GM23248 (cell line): ENCODE measurements at regions not wholly inside any gene's neighbourhood (a gene's known extent, or its start where the extent isn't known, plus 50 kb on each side); places are given as distances from the start of the nearest gene placed in this dataset.

Source experiments
- DNase-seq: peaks from one replicate; pipeline ENCODE4 v3.0.0-alpha.2; 2015
- H2AFZ ChIP-seq: fragments of 200-600 bp; sonication (generic); 2 replicates; pipeline ENCODE4 v1.6.1; 2016; ENCODE audit warnings: antibody characterized with exemption
- H3F3A ChIP-seq: fragments of 200-600 bp; sonication (generic); 2 replicates; pipeline ENCODE4 v1.6.1; 2016; ENCODE audit warnings: mild to moderate bottlenecking, antibody characterized with exemption, mixed run types; ENCODE audit not compliant: insufficient read depth
- H3K27ac ChIP-seq: fragments of 200-600 bp; sonication (generic); 2 replicates; pipeline ENCODE4 v1.5.1; 2016; ENCODE audit warnings: mild to moderate bottlenecking
- H3K27me3 ChIP-seq: fragments of 200-600 bp; sonication (generic); replicated peaks from 2 replicates; pipeline ENCODE4 v1.6.1; 2016; ENCODE audit warnings: mild to moderate bottlenecking; ENCODE audit not compliant: insufficient read depth
- H3K36me3 ChIP-seq: fragments of 200-600 bp; sonication (generic); 2 replicates; pipeline ENCODE4 v1.6.1; 2016; ENCODE audit warnings: low read depth, mild to moderate bottlenecking
- H3K4me1 ChIP-seq: fragments of 200-600 bp; sonication (generic); 2 replicates; pipeline ENCODE4 v1.6.1; 2016; ENCODE audit warnings: mild to moderate bottlenecking; ENCODE audit not compliant: insufficient read depth
- H3K4me2 ChIP-seq: fragments of 200-600 bp; sonication (generic); one replicate; pipeline ENCODE4 v1.6.1; 2016; ENCODE audit warnings: mild to moderate bottlenecking; ENCODE audit not compliant: unreplicated experiment
- H3K4me3 ChIP-seq: fragments of 200-600 bp; sonication (generic); 2 replicates; pipeline ENCODE4 v1.5.1; 2016; ENCODE audit warnings: mild to moderate bottlenecking
- H3K79me2 ChIP-seq: fragments of 200-600 bp; sonication (generic); 2 replicates; pipeline ENCODE4 v1.6.1; 2016; ENCODE audit warnings: mild to moderate bottlenecking; ENCODE audit not compliant: insufficient read depth
- H3K9ac ChIP-seq: fragments of 200-600 bp; sonication (generic); 2 replicates; pipeline ENCODE4 v1.6.1; 2016; ENCODE audit warnings: mild to moderate bottlenecking
- H3K9me2 ChIP-seq: fragments of 200-600 bp; sonication (generic); 2 replicates; pipeline ENCODE4 v1.6.1; 2016; ENCODE audit warnings: mixed run types, mild to moderate bottlenecking, moderate library complexity; ENCODE audit not compliant: insufficient read depth
- H3K9me3 ChIP-seq: fragments of 200-600 bp; sonication (generic); one replicate; pipeline ENCODE4 v1.6.1; 2017; ENCODE audit warnings: low read depth
- H4K20me1 ChIP-seq: fragments of 200-600 bp; sonication (generic); 2 replicates; pipeline ENCODE4 v1.6.0; 2016; ENCODE audit not compliant: insufficient read depth
- EZH2 ChIP-seq: fragments of 200-600 bp; sonication (generic); IDR thresholded peaks from 2 replicates; pipeline ENCODE4 v1.6.1; 2018; ENCODE audit warnings: antibody characterized with exemption, mild to moderate bottlenecking; ENCODE audit not compliant: insufficient read depth, poor library complexity, severe bottlenecking
- EZH2phosphoT487 ChIP-seq: fragments of 200-600 bp; sonication (generic); IDR thresholded peaks from 2 replicates; pipeline ENCODE4 v1.6.1; 2018; ENCODE audit warnings: antibody characterized with exemption, moderate library complexity, mild to moderate bottlenecking, low read depth; ENCODE audit not compliant: insufficient read depth
- WGBS, 2 experiments: methylation state at CpG; one replicate each; pipeline ENCODE4 v1.1.6; 2015 to 2017; ENCODE audit warnings: low lambda C conversion rate in 2 of 2, low coverage in 1 of 2; ENCODE audit errors: missing lambda C conversion rate in 2 of 2; 5-methylcytosine and 5-hydroxymethylcytosine counted together
- in situ Hi-C: fragments of 300-500 bp; cut with MboI; formaldehyde crosslinking; loops from 2 replicates; pipeline ENCODE4 v1.15.0; 2020

GRCh38 chr1:245095903-245096302 lies 58.9 kb upstream of the KIF26B start:
- Histone ChIP-seq H3K4me3 (no peak overlapping the region), H4K20me1 (no peaks in the 10 kb centered on the region), H2AFZ (no peak overlapping the region), H3K9me2 (no peaks in the 10 kb centered on the region), H3K36me3 (no peaks in the 10 kb centered on the region), H3K27me3 (no peaks in the 10 kb centered on the region), H3K9me3 (no peaks in the 10 kb centered on the region), H3K4me2 (no peak overlapping the region), H3K4me1 (peaks cover 20% of the 10 kb centered on the region), H3K27ac (no peak overlapping the region), H3K79me2 (no peaks in the 10 kb centered on the region), H3K9ac (no peak overlapping the region), H3F3A (peaks cover 14% of the 10 kb centered on the region)
- no peak for DNase-seq
- in situ Hi-C loops, result no loop called here
- 83 to 91% methylated on average over 1 of the region's 1 CpG for WGBS, 2 experiments
- no peak for TF ChIP-seq EZH2phosphoT487

GRCh38 chr1:245094954-245095353 lies 59.8 kb upstream of the KIF26B start:
- no peaks in the 10 kb centered on the region for H4K20me1 ChIP-seq
- no peak overlapping the region for H2AFZ ChIP-seq
- no peaks in the 10 kb centered on the region for H3K9me2 ChIP-seq
- peaks cover 22% of the 10 kb centered on the region for H3K4me1 ChIP-seq
- H3K4me3 ChIP-seq, result no peak overlapping the region
- no peaks in the 10 kb centered on the region for H3K27me3 ChIP-seq
- DNase-seq, result no peak
- no peak overlapping the region for H3K4me2 ChIP-seq
- WGBS, 2 experiments, result 66 to 69% methylated on average over 5 of the region's 5 CpGs
- H3K9ac ChIP-seq, result no peak overlapping the region
- H3K36me3 ChIP-seq, result no peaks in the 10 kb centered on the region
- TF ChIP-seq EZH2 (no peak), EZH2phosphoT487 (no peak)
- H3F3A ChIP-seq, result peaks cover 21% of the 10 kb centered on the region
- H3K79me2 ChIP-seq, result no peaks in the 10 kb centered on the region
- no peak overlapping the region for H3K27ac ChIP-seq
- no peaks in the 10 kb centered on the region for H3K9me3 ChIP-seq
- in situ Hi-C loops, result no loop called here

GRCh38 chr1:245094092-245094491 lies 60.7 kb upstream of the KIF26B start:
- H3K4me1 ChIP-seq, result peaks cover 22% of the 10 kb centered on the region
- no peaks in the 10 kb centered on the region for H3K36me3 ChIP-seq
- DNase-seq, result no peak
- in situ Hi-C loops, result no loop called here
- H3K9ac ChIP-seq, result no peak overlapping the region
- H3K79me2 ChIP-seq, result no peaks in the 10 kb centered on the region
- H3K4me2 ChIP-seq, result no peak overlapping the region
- H4K20me1 ChIP-seq, result no peaks in the 10 kb centered on the region
- H3K27me3 ChIP-seq, result no peaks in the 10 kb centered on the region
- no peaks in the 10 kb centered on the region for H3K9me2 ChIP-seq
- H3K4me3 ChIP-seq, result no peak overlapping the region
- no peak for TF ChIP-seq EZH2
- no peak for TF ChIP-seq EZH2phosphoT487
- no peak overlapping the region for H2AFZ ChIP-seq
- 99% methylated on average over 10 of the region's 10 CpGs for WGBS, 2 experiments
- H3F3A ChIP-seq, result peaks cover 21% of the 10 kb centered on the region
- H3K9me3 ChIP-seq, result no peaks in the 10 kb centered on the region
- H3K27ac ChIP-seq, result no peak overlapping the region

- TF ChIP-seq EZH2 (no peak), EZH2phosphoT487 (no peak)
- Histone ChIP-seq H3K9me2 (no peaks in the 10 kb centered on the region), H3K9me3 (no peaks in the 10 kb centered on the region), H4K20me1 (no peaks in the 10 kb centered on the region), H3F3A (peaks cover 21% of the 10 kb centered on the region), H3K36me3 (no peaks in the 10 kb centered on the region), H3K9ac (peak overlapping the region; percentile 64), H3K4me3 (no peak overlapping the region), H3K4me2 (no peak overlapping the region), H3K27me3 (no peaks in the 10 kb centered on the region), H2AFZ (peak overlapping the region; percentile 67), H3K4me1 (peaks cover 22% of the 10 kb centered on the region), H3K27ac (peak overlapping the region; percentile 84), H3K79me2 (no peaks in the 10 kb centered on the region)
- no peak for DNase-seq
- in situ Hi-C loops, result no loop called here
- WGBS, 2 experiments, result 79 to 83% methylated on average over 5 of the region's 5 CpGs
Observed at GRCh38 chr1:245092638-245092976, 62.2 kb upstream of the KIF26B start.

- peak; percentile 99 for DNase-seq
- Histone ChIP-seq H3K36me3 (no peaks in the 10 kb centered on the region), H3K9me3 (no peaks in the 10 kb centered on the region), H3F3A (peaks cover 21% of the 10 kb centered on the region), H3K9me2 (no peaks in the 10 kb centered on the region), H3K79me2 (no peaks in the 10 kb centered on the region), H3K9ac (peak overlapping the region; percentile 64), H3K4me1 (peaks cover 23% of the 10 kb centered on the region), H3K4me2 (peak overlapping the region; percentile 55), H4K20me1 (no peaks in the 10 kb centered on the region), H2AFZ (peak overlapping the region; percentile 67), H3K4me3 (peak overlapping the region; percentile 17; the same call in 1 of the 2 replicates), H3K27ac (peak overlapping the region; percentile 84), H3K27me3 (no peaks in the 10 kb centered on the region)
- TF ChIP-seq EZH2 (no peak), EZH2phosphoT487 (no peak)
- in situ Hi-C loops, result no loop called here
- WGBS, 2 experiments, result 32% methylated on average over 12 of the region's 12 CpGs
Observed at GRCh38 chr1:245091818-245092637, 62.8 kb upstream of the KIF26B start.
